ENCODE measurements at regions not wholly inside any gene's neighbourhood (a gene's known extent, or its start where the extent isn't known, plus 50 kb on each side); places are given as distances from the start of the nearest gene placed in this dataset.
"Not testable (repeated sequence)": the region's sequence is repeated elsewhere in the genome, so short reads cannot be mapped to it uniquely, and the experiment has no call there.

DNA sequence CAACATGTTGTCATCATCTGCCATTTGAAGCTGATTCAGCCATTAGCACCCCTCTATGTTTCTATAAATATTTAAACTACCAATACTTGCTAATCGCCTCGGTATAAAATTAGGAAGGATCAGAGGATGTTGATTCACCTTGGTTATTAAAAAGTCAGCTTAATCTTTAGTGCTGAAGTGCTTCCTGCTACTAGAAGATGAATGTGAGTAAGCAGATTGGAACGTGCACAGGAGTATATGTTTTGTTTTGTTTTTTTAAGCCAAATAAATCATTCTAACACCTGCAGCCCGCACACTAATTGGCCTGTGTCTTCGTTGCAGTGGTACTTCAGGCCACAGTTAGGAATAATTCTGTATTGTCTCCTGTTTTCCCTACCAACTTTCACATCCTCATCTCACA is 485.7 kb downstream of the AJAP1 start:
- DNase-seq (ENCODE audit: low spot score), result no peak

DNA sequence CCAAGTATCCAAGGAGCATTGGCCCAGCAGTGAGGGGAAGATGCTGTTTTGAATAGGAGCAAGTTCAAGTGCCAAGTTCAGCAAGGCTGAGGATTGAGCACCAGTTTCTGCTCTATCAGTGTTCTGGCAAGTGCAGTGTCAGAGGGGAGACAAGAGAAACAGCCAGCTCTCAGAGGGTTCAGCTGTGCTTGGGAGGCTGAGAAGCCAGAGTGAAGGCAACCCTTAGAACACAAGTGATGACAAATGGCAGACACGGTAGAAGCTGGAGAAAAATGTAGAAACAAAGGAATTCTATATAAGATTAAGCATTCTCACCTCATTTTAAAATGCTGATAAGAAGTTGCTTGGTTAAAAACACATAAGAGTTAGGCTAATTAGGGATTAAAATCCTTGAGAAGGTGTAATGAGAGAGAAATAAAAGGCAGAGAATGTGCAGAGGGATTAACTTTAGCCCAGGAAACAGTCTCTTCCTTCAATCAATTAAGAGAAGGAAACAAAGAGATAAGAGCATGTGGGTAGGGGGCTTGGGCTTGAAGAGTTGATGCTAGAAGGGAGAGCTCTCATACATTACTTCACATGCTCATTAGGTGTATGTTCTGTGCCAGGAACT is 475.4 kb downstream of the AJAP1 start:
- no peak for DNase-seq (ENCODE audit: low spot score)

DNA sequence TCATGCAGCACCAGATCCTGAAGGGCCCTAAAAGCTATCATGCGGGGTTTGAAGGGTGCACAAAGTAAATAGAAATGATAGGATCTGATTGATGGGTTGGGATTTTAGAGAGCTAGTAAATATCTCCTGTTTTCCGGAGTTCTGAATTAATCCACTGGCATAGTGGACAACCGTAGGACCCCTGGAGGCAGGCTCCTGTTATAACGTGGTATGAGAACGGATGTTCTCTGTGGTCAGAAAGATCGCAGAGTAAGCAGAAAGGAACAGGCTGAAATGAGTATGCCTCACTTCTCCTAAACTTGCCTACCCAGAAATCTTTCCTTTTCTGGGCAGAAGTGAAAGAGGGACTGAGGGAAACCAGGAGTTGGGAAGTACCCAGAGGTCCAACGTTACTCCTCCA is 470.8 kb downstream of the AJAP1 start:
- no peak for DNase-seq (ENCODE audit: low spot score)

DNA sequence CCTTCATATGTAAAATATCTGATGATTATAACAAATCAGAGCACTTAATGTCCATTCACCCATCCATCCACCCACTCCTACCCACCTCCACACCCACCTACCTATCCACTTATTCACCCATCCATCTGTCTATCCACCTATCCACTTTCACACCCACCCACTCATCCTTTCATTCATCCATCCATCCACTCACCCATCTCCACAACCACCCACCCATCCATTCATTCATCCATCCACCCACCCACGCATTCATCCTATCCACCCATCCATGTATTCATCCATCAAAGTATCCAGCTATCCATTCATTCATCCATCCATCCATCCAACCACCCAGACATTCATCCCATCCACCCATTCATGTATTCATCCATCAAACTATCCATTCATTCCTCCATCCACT is 466.1 kb downstream of the AJAP1 start:
- no peak for DNase-seq (ENCODE audit: low spot score)

DNA sequence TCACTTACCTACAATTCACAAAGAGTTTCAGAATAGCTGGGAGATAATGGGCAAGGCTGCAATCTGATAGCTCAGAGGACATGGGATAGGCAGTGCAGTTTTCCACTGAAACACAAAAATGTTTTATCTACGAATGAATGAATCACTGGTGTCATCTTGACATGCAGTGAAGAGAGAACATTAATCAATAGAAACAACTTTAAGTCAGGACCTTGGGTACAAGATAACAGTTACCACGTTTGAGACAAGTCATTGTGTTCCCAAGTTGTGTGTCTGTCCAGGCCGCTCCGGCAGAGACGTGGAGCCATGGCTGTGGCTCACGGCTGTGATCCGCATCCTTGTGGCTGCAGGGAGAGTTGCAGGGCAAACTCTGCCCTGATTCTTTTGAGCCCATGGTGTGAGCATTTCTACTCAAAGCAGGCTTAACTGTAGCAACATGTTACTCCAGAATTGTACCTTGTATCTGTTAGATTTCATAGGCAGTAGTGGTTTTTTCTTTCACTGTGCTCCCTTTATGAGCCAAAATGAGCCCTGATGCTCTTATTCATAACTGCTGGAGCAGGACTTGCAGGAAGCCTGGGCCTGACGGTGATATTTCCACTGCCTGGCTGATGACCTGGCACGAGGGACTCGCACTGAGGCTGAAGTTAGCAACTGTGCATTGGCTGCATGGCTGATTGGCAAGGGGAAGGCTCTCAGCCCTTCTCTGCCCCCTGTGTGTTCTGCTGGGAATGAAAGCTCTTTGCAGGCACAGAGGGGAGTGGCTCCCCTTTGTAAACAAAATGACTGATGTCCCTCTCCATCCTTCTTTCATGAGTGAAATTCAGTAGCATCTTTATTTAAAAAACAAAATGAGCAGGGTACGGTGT is 465.2 kb downstream of the AJAP1 start:
- no peak for DNase-seq (ENCODE audit: low spot score)

DNA sequence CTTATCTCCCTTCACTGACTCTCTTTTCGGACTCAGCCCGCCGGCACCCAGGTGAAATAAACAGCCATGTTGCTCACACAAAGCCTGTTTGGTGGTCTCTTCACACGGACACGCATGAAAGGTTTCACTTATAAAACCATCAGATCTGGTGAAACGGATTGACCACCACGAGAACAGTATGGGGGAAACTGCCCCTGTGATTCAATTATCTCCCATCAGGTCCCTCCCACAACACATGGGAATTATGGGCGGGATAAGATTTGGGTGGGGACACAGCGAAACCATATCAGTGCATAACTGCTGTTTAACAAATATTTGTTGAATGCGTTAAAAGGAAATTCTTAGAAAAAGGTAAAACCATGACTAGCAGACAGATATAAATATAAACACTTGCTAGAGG is 464.4 kb downstream of the AJAP1 start:
- not testable (repeated sequence) for DNase-seq (ENCODE audit: low spot score)

DNA sequence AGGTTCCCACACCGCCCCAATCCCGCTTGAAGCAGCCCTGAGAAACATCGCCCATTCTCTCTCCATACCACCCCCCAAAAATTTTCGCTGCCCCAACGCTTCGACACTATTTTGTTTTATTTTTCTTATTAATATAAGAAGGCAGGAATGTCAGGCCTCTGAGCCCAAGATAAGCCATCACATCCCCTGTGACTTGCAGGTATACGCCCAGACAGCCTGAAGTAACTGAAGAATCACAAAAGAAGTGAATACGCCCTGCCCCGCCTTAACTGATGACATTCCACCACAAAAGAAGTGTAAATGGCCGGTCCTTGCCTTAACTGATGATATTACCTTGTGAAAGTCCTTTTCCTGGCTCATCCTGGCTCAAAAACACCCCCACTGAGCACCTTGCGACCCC is 463.9 kb downstream of the AJAP1 start:
- DNase-seq (ENCODE audit: low spot score), result not testable (repeated sequence)

DNA sequence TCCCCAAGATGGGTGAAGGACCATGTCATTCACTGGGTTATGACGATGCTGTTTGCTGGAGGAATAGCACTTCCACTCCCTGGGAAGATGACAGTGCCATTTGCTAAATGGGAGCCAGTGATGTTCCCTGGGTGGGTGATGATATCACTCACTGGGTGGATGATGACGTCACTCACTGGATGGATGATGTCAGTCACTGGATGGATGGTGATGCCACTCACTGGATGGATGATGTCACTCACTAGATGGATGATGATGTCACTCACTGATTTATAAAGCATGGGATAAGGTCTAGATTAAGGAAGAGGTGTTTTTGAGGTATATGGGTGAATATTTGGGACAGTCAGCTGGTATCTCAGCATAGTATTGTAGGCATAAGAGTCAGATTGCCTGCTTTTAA is 457.2 kb downstream of the AJAP1 start:
- DNase-seq (ENCODE audit: low spot score), result no peak

DNA sequence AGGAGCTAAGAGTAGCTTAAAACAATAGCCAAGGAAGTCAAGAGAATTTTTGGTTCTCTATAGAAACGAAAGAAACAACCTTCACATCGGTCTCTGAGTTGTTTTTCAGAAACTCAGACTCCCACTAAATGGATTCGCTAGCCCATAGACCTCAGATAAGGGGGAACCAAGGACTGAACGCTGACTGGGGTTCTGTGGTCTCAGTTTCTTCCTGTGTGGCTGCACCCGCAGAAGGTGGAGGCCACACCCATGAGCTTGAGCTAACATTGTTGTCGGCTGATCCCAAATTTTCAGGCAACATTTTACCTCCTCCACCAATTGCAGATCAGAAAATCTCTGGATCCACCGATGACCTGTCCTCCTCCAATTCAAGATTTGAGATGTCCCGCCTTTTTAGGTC is 456.1 kb downstream of the AJAP1 start:
- no peak for DNase-seq (ENCODE audit: low spot score)

DNA sequence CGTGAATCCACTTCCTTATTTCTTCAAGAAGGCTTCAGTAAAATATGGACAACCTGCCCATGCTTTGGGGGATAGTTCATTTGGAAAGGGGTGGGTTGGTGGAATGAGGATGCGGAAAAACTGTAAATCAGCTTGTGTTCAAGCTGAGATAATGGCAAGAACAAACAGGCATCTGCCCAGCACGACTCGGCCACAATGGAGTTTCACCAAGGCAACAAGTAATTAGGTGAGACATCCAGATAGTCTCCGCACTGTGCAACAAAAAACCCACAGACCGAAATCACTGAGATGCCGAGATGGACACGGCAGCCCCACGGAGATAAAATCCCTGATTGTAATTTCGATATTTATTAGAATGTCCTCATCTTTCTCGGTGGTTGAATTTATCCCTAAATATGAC is 455.2 kb downstream of the AJAP1 start:
- DNase-seq (ENCODE audit: low spot score), result no peak

DNA sequence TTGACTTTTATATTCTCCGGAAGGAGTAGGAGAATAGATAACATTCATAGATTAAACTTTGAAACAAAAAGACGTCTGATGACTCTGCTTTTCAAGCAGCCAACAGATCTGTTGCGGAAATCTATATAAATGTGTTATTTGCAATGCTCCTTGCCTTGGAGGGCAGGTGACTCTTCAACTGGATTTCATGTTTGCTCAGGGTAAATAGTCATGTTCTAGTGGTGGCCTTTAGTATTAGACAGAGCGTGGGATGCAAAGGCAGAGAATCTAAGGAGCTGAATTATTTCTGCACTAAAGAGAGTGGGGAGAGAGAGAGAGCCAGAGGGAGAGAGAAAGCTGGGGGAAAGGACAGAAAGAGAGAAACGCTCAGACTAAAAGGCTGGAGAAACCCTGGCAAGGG is 454.3 kb downstream of the AJAP1 start:
- DNase-seq (ENCODE audit: low spot score), result no peak

DNA sequence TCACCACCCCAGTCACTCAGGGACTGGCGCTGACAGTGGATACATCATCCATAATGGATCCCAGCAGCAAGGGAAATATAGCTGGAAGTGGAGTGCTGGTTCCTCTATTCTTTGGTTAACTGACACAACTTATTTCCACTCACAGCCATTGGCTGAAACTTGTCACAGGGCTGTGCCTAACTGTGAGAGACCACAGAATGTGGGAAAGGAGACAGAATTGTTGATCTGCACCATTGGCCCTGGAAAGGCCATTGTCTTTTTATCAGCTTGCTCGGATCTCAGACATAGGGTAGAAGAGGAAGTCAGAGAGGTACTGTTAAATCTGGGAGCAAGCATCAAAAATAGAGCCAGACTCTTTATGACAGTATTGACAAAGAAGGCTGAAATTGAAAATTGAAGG is 451.3 kb downstream of the AJAP1 start:
- no peak for DNase-seq (ENCODE audit: low spot score)

DNA sequence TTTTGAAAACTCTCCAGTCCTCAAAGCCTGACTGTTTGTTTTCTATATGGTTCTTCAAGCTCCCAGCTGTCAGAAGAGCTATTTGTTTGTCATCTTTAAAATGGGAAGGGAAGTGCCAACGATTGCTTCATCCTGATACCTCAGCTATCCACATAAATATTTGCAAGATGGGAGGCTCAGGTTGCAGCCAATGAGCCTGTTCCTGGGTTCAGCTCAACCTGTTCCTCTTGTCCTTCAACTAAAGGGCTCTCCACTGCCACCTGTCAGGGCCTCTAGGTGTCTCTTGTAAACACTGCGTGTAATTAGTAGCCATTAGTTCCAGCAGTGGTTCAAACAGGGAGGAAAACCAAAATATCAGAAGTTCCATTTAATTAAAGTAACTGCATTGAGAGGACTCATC is 445.1 kb downstream of the AJAP1 start:
- no peak for DNase-seq (ENCODE audit: low spot score)

DNA sequence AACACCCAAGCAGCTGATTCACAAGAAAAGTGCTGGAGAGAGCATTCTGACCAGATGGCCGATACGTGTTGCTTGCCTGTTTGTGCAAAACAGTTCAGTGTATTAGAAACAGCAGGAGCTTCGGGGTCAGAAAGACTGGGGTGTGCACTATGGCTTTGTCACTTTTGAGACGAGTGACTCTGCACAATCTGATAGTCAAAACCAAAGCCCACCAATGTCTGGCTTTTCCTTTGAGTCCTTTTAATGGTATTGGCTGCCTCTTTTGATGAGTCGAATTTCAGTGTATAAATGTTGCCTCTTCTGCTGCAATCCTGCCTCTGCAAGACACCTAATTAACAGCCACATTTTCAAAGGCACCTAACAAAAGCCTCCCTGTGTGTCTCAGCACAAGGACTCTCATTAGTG is 444.6 kb downstream of the AJAP1 start:
- no peak for DNase-seq (ENCODE audit: low spot score)

DNA sequence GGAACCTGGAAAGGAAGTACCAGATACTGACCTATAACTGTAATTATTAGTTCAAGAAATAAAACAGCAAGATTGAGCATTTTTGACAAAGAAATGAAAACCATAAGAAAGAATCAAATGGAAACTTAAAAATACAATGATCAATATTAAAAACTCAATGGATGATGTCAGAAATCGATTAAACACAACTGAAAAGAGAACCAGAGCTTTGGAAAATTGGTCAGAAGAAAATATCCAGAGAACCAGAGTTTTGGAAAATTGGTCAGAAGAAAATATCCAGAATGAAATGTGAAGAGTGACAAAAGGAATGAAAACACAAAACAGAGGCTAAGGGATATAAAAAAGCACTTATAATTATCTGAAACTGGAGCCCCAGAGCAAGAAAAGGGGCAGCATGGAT is 438.6 kb downstream of the AJAP1 start:
- DNase-seq (ENCODE audit: low spot score), result no peak

DNA sequence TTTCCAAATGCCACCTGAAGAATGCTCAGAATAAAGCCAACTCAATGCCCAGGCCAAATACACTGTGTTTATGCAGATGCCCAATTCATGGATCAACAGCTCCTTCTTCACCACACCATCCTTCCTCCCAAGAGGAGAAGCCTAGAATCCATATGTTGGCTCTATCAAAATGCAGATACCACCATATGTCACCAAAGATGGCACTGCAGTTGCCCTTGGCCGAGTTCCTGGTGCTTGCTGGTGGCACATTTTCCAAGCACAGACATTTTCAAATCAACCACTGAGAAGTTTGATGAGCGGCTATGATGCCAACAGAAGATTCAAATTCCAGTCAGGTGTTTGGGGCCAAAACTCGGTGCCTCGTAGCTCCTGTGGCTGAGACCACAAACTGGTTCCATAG is 430.3 kb downstream of the AJAP1 start:
- DNase-seq (ENCODE audit: low spot score), result no peak

DNA sequence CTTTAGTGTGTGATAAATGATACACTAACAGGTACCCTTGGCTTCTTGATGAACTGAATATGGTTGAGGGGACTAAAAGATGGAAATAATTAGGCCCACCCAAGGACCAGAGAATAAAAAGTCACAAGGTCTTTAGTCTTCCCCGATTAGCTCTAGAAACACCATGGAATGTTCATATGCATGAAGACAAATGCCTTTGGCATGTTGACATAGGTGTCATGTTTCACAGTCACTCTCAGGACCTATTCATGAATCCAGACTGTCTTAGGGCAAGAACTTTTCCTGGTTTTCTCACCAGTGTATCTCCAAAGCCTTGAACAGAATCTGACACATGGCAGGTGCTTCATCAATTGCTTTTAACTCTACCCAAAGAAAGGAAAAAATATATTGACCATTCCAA is 412.8 kb downstream of the AJAP1 start:
- no peak for DNase-seq (ENCODE audit: low spot score)

DNA sequence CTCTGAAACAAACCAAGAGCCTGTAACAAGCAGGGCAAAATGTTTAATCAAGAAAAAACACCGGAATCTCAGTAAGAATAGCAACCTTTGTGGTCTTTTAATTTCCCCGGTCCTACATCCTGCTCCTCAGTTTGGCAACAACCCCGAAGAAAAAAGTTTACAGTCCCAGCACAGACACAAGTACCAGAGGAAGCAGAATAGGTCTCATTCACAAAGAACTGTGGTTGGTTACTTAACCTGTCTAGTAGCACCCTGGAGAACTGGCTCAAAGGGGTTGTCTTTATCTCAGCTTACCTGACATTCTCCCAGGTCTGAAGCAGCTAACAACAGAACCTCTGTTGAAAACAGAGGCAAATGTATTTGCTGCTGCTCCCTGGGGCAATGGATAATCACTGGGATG is 399.3 kb downstream of the AJAP1 start:
- DNase-seq (ENCODE audit: low spot score), result no peak

DNA sequence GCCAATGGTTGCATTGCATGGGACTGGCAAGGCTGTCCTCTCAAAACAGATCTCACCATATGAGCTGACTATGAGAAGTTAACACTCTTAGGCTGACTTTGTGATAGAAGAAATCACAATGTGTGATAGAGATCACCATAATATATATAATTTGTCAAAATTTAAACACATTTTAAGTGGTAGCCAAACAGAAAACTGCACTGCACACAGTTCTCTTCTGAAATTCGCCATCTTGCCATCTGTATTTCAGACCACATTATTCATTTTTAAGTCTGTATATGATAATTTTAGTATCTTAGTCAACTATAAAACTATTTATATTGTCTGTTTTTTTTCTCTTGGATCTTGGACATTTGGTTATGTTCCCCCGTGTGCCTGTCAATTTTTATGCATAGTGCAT is 374.7 kb downstream of the AJAP1 start:
- no peak for DNase-seq (ENCODE audit: low spot score)

DNA sequence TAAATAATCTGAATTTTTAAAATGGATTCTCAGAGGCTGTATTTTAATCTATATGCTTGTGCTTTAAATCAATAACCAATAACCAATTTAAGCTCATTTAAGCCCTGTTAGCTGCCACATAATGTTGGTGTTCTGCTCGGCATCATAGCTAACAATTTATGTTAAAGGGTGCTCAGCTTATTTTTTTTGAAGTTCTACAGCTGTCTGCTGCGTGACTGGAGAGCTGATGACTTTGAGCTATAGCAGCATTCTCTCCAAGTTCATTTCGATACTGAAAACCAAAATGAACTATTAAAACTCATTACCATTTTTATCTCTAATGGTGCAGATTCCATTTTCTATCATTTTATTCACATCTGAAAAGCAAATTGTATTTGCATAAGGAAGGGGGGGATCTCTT is 357.8 kb downstream of the AJAP1 start:
- no peak for DNase-seq (ENCODE audit: low spot score)

DNA sequence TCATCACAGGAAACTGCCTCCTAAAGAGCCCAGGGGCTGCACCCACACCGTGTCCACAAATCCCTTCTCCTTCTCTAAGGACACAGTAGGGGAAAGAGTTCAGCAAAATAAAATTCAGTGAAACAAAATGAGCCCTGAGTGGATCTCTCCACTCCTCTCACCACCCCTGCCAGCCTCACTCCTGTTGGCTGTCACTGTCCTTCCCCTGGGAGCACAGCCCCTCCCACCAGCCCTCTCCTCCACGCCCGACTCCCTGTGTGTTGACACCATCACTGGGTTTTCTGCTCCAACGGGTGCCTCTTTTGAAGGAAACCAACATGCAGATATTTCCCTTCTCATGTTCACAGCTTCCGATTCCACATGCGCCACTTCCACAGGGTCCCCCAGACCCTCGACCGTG is 356.2 kb downstream of the AJAP1 start:
- DNase-seq (ENCODE audit: low spot score), result no peak

DNA sequence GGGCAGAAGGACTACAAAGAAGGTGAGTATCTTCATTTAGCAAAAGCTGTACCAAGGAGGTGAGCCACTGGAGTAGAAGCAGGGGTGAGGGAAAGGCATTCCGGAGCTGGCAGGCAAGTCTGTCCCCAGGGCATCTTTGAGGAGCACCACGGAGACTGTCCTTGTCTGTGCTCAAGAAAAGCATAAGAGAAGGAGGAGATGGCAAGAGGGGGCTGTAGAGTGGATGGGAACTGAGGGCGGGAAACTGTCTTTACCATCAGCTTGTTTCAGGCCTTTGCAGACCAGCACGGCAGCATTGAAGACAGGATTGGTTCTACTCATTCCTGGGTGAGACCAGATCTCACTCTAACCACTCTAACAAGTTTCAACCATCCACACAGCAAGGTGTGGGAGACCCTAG is 355.8 kb downstream of the AJAP1 start:
- DNase-seq (ENCODE audit: low spot score), result no peak

DNA sequence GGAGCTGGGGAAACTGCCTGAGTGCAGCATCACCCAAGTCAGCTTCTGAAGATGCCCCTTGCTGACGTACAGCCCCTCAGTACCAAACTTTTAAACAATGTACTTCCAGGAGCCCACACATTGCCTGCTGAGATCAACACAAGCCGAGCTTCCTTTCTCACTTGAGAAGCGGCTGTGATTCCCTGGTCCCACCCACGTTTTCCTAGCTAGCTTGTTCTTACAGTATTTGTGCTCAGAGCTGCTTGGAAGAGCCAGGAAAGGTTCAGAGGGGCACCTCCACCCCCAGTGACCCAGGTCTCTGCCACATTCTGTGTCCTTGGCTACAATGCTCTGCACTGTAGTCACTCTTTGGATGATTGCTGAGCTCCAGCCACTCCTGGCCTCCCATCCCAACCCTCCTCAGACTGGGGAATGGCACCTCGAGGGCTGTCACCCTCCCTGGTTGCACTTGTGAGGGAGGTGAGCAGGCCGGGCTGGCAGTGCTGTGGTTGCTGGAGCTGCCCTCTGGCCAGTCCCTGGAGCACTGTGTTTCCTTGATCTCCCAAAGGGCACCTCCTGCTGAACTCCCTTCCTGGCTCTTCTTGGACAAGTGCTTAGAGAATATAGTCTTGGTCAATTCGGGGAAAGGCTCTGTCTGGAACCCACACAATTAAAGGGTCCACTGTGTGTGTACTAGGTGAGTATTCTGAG is 355.1 kb downstream of the AJAP1 start:
- no peak for DNase-seq (ENCODE audit: low spot score)

Data from left forelimb (tissue), 1 donor.